Activated CD8-positive, alpha-beta memory T cell treated with anti-CD3 and anti-CD28 coated beads for 24 hours (primary cell): ENCODE measurements at regions not wholly inside any gene's neighbourhood (a gene's known extent, or its start where the extent isn't known, plus 50 kb on each side); places are given as distances from the start of the nearest gene placed in this dataset.
"Not testable (repeated sequence)": the region's sequence is repeated elsewhere in the genome, so short reads cannot be mapped to it uniquely, and the experiment has no call there.

Source experiments
- DNase-seq: peaks from one replicate; pipeline ENCODE4 v3.0.0-alpha.2; 2020

GRCh38 chr5:124203303-124203702, 543.1 kb downstream of the ZNF608 start:
- DNase-seq: no peak

GRCh38 chr5:124200381-124200780, 546.1 kb downstream of the ZNF608 start:
- no peak for DNase-seq

- DNase-seq: no peak
Measured at GRCh38 chr5:124199893-124200292, 546.5 kb downstream of the ZNF608 start.

GRCh38 chr5:124195411-124195810, 551.0 kb downstream of the ZNF608 start:
- DNase-seq: no peak

- DNase-seq: no peak
Measured at GRCh38 chr5:124194282-124194681, 552.2 kb downstream of the ZNF608 start.

GRCh38 chr5:124193371-124193789, 553.1 kb downstream of the ZNF608 start:
- DNase-seq: no peak

- no peak for DNase-seq
Measured at GRCh38 chr5:124192716-124193115, 553.7 kb downstream of the ZNF608 start.

- DNase-seq: no peak
Measured at GRCh38 chr5:124185716-124186115, 560.7 kb downstream of the ZNF608 start.

GRCh38 chr5:124182133-124182532, 564.3 kb downstream of the ZNF608 start:
- DNase-seq: no peak

GRCh38 chr5:124180875-124181461, 565.5 kb downstream of the ZNF608 start:
- DNase-seq: no peak

- no peak for DNase-seq
Measured at GRCh38 chr5:124180299-124180874, 566.1 kb downstream of the ZNF608 start.

GRCh38 chr5:124179819-124180218, 566.6 kb downstream of the ZNF608 start:
- no peak for DNase-seq

GRCh38 chr5:124178050-124178449, 568.4 kb downstream of the ZNF608 start:
- DNase-seq: no peak

GRCh38 chr5:124176692-124177091, 569.7 kb downstream of the ZNF608 start:
- no peak for DNase-seq

- no peak for DNase-seq
Measured at GRCh38 chr5:124173386-124173785, 573.1 kb downstream of the ZNF608 start.

GRCh38 chr5:124172389-124173003, 573.9 kb downstream of the ZNF608 start:
- no peak for DNase-seq

GRCh38 chr5:124168093-124168492, 578.3 kb downstream of the ZNF608 start:
- not testable (repeated sequence) for DNase-seq

GRCh38 chr5:124162767-124163532, 583.5 kb downstream of the ZNF608 start:
- DNase-seq: no peak

GRCh38 chr5:124161266-124161665, 585.2 kb downstream of the ZNF608 start:
- DNase-seq: no peak

- no peak for DNase-seq
Measured at GRCh38 chr5:124160265-124160664, 586.2 kb downstream of the ZNF608 start.

- DNase-seq: no peak
Measured at GRCh38 chr5:124157320-124157719, 589.1 kb downstream of the ZNF608 start.

GRCh38 chr5:124156415-124156996, 589.9 kb downstream of the ZNF608 start:
- DNase-seq: no peak

- no peak for DNase-seq
Measured at GRCh38 chr5:124154714-124155113, 591.7 kb downstream of the ZNF608 start.
